HG02610 (cell line): ENCODE measurements at regions not wholly inside any gene's neighbourhood (a gene's known extent, or its start where the extent isn't known, plus 50 kb on each side); places are given as distances from the start of the nearest gene placed in this dataset.

Experiments used
- ATAC-seq: cut with Tn5 transposase; IDR thresholded peaks from one replicate; pipeline ENCODE4 v1.9.1; 2021; ENCODE audit warnings: mild to moderate bottlenecking, moderate library complexity; ENCODE audit not compliant: unreplicated experiment

DNA sequence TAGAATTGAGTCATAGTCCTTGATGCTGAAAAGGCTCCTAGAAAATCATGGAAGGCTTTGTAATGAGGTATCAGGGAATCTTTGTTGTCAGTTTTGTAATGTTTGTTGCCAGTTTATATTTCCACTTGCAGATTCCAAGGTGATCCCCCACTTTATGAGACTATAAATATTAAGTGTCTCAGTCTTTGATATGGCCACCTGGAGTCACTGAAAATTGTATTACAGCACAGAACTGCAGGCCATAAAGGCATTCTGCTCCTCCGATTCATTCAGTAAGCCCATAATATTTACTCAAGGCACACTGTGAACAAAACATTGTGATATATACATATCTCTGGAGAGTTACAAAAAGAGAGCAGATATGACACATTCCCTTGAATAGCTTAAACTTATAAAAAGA lies 457.8 kb upstream of the ZNF385D start:
- no peak for ATAC-seq

DNA sequence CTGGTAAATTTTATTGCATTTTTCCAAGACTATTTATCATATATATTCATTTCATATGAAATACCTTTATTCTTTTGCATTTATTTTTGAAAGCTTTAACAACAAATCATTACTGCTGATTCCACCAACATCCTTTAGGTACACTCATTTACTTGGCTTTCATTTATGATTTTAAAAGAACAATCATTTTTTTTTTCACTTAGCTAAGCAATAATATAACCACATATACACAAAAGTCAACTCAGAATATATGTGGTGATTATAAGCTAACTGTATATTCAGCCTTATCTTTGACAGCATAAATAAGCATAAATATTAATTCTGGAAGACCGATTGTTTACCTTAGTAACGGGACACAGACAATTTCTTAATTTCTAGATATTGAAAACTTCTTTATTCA lies 458.6 kb upstream of the ZNF385D start:
- no peak for ATAC-seq

DNA sequence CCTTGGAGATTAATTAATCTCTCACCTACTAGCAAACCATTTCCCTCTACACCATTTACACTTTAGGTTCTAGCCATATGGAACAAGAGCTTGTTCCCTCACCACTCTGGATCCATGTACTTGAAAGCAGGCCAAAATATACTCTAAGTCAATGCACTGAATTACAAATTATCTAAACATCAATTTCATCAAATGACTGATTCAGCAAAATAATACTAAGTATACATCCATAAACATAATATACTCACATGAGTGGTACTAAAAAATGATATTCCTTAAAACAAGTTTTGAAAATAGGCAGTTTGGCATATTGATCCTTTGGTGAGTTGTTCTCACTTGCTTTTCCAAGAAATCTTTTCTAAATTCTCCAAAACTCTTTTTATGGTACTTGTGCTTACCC lies 459.7 kb upstream of the ZNF385D start:
- no peak for ATAC-seq

DNA sequence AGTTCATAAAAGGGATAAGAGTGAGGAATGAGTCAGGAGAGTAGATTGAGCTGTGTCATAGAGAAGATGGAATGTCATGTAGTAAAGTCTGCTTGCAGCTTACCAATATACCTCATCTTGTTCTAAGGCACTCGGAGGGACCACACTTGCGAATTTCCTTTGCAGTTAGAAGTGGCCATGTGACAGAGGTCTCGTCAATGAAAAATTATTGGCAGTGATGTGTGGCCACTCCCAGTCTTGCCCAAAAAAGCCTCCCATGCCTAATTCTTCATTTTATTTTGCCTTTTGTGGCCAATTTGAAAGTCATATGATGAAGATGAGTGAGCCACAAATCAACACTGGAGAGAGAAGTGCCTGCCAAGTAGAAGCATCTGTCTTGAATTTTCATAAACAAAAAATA lies 465.6 kb upstream of the ZNF385D start:
- ATAC-seq: no peak

DNA sequence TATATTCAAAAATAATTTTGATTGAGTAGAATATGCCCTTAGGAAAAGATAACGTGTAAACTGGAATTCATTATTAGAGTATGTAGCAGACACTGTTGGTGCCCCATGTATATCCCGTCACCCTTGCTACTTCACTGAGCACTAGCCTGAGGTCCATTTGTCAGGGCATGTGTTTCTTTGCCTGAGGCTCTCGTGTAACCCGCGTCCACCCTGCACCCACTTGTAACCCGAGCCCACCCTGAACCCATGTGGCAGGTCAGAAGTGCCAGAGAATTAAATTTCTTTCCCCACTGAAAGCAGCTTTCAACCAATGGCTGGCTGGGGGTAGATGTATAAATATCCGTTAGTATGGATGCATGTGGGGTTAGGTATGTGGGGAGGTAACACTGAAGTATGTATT lies 474.2 kb upstream of the ZNF385D start:
- no peak for ATAC-seq

DNA sequence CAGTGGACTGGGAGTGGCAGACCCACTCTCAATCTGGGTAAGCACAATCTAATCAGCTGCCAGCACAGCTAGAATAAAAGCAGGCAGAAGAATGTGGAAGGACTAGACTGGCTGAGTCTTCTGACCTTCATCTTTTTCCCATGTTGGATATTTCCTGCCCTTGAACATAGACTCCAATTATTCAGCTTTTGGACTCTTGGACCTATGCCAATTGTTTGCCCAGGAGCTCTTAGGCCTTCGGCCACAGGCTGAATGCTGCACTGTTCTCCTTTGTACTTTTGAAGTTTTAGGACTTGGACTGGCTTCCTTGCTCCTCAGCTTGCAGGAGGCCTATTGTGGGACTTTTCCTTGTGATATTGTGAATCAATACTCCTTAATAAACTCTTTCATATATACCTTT lies 477.7 kb upstream of the ZNF385D start:
- no peak for ATAC-seq

DNA sequence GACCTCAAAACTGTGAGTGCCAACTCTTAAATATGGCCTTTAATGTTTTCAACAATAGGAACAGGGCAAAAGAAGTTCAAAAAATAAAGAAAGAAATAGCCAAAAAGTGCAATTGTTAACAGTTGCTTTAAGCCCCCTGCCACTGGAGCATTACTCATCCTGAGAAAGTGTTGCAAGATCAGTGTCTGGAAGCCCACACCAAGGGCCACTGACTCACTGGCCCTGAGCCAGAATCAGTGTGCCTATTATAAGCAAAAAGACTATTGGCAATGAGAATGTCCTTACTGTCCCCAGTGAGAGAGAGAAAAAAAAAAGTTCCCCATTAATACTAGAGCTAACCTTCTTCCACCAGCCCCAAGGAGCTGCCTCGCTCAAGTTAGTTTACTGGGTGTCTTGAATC lies 480.1 kb upstream of the ZNF385D start:
- ATAC-seq: no peak

DNA sequence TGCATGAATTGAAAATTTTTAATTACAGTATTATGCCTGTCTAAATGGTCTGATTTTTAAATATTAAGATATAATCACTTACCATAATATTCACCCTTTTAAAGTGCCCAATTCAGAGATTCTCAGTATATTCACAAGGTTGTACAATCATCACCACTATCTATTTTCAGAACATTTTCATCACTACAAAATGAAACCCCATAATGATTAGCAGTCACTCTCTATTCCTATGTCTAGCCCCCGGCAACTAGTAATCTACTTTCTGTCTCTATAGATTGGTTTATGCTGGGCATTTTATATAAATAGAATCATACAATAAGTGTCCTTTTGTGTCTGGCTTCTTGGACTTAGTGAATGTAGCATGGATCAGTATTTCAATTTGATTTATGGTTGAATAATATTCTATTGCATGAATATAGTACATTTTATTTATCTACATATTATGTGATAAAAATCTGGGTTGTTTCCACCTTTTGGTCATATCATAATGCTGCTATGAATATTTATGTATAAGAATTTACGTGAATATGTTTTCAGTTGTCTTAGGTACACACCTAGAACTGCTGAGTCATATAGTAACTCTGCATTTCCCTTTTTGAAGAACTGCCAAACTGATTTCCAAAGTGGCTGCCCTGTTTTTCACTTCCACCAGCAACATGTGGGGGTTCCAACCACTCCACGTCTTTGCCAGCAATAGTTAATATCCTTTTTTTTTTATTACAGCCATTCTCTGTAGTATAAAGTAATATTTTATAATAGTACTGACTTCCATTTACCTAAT lies 485.7 kb upstream of the ZNF385D start:
- peak; percentile 77 for ATAC-seq

DNA sequence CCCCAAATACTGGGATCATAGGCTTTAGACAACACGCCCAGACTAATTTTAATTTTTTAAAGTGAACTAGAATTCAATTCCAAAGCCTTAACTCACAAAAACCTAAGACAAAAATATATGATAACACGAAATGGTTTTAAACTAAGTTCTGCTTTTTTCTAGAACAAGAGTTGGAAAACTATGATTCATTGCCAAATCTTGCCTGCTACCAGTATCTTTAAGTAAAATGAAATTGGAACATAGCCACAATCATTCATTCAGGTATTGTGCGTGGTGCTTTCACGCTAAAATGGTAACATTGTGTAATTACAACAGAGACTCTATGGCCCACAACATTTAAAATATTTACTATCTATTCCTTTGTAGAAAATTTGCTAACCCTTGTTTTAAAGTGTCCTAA lies 488.0 kb upstream of the ZNF385D start:
- no peak for ATAC-seq

DNA sequence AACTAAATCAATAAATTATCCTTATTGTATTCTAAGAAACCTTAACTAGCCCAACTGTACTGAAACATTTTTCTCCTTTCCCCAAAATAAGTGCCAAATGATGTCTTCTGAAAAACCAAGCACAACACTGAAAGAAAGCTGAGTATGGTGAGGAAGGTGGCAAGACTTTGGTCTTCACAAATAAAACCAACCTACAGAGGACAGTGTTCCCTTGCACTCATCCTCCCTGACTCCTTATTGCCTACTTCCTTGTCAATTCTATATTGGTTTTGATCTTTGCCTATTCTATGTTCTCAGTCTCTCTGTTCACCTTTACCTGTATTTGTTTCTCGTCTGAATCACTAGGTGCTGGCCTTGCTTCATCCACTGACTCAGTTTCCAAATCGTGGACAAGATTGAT lies 490.1 kb upstream of the ZNF385D start:
- ATAC-seq: no peak

DNA sequence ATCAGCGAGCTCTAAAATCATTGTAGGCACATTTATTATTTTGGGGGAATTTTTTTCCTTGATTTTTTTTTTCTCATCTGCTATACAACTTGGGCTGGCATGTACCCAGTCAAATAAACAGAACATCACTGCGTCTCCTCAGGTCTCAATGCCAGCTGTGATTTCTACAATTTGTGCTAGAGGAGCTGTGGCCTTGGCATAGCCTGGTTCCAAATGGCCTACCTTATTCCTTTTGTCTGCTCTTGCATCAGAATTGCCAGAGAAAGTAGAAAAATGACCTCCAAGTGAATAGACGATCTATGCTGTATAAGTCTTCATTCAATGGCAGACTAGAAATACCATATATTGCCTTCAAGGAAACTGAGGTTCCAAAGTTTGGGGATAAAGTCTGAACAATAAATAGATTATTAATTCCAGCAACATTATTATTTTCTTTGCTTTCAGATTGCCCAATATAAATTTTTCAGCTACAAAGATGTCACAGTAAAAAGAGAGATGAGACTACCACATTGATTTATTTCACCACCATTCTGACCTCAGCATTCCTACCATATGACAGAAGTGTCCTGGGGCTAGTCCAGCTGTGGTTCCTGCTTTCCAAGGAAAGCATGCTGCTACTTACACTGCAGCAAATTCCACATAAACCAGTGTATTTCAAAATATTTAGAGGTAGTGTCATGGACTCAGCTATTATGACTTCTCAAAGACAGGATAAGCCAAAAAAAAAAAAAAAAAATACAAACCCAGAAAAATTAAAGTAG lies 493.9 kb upstream of the ZNF385D start:
- no peak for ATAC-seq

DNA sequence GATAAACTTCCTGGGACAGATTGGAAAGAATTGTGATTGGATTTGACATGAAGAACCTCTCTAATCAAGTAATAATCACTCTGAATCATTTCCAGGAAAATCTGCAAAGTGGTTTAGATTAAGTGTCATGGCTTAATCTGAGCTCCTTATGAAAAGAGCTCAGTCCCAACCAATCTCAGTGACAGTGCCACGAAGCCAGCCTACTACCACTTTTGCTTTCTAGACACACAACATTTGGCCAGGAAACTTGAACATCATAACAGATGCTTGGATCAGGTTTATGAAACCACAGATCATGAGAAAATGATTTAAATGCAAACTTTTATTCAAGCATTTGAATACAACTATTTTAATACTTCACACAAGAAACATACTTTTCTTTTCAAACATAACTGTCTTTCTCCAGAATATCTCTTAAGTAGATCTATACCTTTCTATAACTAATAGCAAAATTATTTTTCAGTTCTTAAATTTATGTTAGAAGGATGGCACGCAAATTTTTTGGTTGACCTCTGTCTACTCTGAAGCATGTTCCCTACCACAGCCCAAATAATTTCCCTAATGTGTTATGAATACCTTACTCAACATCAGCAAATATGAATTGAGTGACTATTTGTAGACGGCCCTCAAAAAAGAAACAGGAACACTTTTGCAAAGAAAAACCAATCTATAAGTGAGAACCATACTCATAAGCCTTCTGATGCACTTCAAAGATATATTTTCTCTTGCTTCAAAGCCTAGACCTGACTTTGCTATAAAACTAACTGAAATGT lies 495.0 kb upstream of the ZNF385D start:
- ATAC-seq: no peak

DNA sequence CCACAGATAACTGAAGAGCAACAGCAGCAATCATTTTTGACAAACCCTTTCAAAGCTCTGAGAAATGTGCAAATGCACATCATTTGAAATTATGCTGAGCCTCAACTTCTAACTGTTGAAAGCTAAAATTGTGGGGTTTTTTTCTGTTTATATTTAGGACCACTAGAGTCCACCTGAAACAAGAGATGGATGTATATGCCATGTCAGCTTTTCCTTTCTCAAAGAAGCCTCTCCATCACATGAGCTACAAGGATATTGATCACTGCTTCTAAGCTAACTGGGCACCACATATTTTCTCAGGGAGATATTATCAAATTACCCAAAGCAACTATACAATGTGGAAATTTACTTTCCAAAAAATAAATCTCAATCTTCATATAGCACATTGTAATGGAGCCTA lies 498.6 kb upstream of the ZNF385D start:
- no peak for ATAC-seq

DNA sequence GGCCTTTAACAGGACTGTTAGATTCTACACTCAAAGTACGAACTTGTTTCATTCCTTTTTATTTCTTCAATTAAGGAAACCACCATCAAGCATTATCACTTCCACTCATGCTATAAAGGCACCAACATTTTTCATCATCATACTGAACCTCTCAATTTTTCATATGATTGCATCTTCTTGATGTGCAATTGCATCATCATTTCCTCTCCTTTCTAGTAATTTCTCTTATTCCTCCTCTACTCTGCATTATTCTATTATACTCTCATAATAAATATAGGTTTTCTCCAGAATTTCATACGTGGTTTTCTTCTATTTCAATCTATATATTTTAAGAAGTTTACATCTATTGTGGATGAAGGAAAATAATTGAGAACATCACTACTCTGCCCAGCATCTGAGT lies 506.2 kb upstream of the ZNF385D start:
- ATAC-seq: no peak

DNA sequence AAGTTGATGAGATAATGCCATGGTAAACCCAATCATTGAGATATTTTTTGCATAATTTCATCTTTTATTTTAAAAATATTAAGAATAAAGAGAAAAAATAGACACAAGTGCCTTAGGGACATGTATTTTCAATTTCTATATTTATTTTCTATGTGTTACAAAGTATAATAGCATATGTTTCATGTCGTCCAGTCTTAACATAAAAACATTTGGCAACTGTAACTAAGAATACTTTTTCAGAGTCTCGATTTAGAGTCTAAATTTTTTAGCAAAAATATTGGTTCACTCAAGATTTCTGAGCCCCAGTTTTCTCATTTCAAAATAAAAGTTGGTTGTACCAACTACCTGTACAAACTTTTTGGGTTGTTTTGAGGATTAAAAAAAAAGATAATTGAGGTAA lies 511.4 kb upstream of the ZNF385D start:
- no peak for ATAC-seq

DNA sequence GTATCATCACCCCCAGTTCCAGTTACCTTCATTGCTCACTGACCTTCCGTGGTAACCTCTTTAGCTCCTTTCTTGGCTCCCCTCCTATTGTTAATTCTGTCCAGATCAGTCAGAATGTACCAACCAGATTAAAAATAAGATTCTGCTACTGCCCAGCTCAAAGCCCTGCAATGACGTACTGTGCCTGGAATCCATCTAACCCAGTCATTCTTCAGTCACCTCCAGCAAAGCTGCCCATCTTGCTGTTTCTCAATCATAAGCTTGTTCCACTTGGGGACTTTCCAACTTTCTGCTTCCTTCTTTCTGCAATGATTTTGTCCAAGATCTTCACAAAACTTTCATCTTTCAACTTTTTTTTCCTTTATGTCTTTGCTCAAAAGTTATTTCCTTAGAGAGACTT lies 512.0 kb upstream of the ZNF385D start:
- ATAC-seq: no peak

DNA sequence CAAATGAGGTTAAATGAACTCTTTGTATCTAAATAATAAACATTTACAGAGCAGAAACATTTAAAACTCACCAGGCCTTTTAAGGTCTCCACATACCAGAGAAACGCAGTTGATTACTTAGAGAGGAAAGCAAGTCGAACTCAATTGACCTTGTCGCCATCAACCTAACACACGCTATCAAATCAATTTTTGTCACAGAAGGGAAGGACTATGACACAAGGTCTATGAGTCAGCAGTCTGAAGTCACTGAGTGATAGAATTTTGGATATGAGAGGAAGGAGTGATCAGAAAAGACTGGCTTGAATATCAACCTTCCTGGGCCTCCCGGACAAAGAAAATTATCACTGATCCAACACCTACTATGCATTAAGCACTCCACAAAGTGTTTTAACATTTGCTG lies 514.4 kb upstream of the ZNF385D start:
- ATAC-seq: no peak

DNA sequence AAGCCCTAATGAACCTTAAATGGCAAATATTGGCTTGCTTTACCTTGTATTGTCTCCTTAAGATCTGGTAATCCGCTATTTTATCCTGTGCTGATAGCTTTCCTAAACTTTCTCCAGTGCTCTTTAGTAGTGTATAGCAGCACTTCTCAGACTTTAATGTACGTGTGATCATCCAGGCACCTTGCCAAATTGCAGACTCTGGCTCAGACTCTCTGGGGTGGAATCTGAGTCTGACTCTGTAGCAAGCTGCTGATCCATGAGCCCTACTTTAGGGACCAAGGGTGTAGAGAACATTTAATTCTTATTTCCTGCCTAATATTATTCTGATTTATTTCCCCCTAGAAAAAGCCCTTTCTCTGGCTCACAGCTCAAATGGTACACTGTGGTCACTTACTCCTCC lies 518.8 kb upstream of the ZNF385D start:
- ATAC-seq: no peak

DNA sequence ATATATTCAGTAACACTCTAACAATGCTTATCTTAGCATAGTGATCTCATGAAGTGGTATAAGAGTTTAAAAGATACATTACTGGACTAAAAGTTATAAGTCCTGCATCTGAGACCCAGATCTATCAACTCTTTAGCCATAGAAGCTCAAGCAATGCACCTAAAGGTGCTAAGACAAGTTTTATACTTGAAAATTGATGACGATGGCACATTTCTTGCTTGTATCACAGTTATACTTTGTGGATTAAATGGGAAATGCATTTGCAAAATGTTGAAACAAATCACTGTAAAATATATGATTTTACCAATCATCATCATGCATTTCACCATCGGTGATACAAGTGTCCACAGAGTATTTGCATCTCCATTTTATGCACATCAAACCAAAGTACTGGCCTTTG lies 525.3 kb upstream of the ZNF385D start:
- no peak for ATAC-seq

DNA sequence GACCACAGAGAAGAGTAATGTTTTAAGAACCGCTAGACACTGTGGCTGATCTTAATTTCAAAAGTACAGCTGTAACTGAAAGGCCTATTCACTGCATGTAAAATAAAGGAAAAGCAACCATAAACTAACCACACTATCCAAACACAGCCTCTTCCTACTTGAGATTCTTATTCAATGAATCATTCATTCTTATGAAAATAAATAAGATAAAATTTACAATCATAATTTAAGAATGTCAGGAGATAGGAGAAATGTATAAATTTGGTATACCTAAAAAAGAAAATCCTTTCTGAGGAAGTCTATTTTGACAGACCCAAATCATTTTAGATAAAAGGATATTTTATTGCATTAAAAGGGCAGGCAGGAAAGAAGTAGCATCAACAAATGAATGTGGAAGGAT lies 533.5 kb upstream of the ZNF385D start:
- no peak for ATAC-seq

DNA sequence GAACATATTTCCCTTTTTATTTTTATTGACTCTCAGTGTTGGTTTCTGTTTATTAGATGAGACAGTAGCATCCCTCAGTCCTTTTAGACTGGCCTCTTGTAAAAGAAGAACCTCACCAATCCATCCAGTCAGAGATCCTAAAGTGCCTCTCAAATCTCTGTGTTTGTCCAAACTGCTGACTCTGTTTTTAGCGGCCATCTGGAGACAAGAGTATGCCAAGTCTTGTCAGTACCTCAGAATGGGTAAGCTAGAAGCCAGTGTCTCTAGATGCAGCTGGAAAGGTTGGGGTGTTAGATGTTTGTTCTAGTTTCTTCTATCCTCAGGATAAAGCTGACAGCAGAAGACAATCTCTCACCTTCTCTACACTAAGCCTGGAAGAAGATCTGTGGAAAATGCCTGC lies 537.7 kb upstream of the ZNF385D start:
- ATAC-seq: no peak

DNA sequence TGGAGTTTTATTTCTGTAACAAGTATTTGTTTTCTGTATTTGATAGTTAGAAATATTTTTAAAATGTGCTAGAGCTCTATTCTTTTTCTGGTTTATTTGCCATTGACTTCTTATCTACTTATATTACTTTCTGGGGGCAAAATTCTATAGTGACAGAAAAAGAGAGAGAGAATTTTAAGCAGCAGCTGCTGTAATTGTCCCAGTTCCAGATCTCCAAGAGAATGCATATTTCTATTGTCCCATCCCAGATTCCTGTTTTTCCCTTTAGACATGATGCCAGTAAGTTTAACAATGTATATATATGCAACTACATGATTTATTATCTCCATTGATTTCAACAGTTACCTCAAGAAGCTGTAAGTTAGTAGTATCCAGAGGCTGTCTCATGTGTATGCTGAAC lies 541.7 kb upstream of the ZNF385D start:
- ATAC-seq: no peak
